ENCODE measurements at regions not wholly inside any gene's neighbourhood (a gene's known extent, or its start where the extent isn't known, plus 50 kb on each side); places are given as distances from the start of the nearest gene placed in this dataset.

GRCh38 chr4:45120163-45120562 is 393.8 kb upstream of the GNPDA2 start:
- TF ChIP-seq, protein P1, sequence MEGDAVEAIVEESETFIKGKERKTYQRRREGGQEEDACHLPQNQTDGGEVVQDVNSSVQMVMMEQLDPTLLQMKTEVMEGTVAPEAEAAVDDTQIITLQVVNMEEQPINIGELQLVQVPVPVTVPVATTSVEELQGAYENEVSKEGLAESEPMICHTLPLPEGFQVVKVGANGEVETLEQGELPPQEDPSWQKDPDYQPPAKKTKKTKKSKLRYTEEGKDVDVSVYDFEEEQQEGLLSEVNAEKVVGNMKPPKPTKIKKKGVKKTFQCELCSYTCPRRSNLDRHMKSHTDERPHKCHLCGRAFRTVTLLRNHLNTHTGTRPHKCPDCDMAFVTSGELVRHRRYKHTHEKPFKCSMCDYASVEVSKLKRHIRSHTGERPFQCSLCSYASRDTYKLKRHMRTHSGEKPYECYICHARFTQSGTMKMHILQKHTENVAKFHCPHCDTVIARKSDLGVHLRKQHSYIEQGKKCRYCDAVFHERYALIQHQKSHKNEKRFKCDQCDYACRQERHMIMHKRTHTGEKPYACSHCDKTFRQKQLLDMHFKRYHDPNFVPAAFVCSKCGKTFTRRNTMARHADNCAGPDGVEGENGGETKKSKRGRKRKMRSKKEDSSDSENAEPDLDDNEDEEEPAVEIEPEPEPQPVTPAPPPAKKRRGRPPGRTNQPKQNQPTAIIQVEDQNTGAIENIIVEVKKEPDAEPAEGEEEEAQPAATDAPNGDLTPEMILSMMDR (IDR thresholded peaks at IDR 0.05; ENCODE audit: insufficient read depth, low read length): no peak
- TF ChIP-seq GABPA (IDR thresholded peaks at IDR 0.05; ENCODE audit: low read depth) (no peak), REST (IDR thresholded peaks at IDR 0.05; ENCODE audit: insufficient replicate concordance, low read depth) (no peak), POLR2AphosphoS5 (IDR thresholded peaks at IDR 0.05; ENCODE audit: low read depth) (no peak), SPI1 (IDR thresholded peaks at IDR 0.05; ENCODE audit: borderline replicate concordance, low read depth) (no peak)
- DNase-seq (ENCODE audit: low read depth in 1 of 2, low spot score in 1 of 2): no peak
- no peak overlapping the region for H3K4me3 ChIP-seq (replicated peaks; ENCODE audit: insufficient read depth, low read length)
- H3K27ac ChIP-seq (replicated peaks): no peak overlapping the region
- H3K27me3 ChIP-seq (ENCODE audit: insufficient read depth, poor library complexity, severe bottlenecking): no peaks in the 10 kb centered on the region

DNA sequence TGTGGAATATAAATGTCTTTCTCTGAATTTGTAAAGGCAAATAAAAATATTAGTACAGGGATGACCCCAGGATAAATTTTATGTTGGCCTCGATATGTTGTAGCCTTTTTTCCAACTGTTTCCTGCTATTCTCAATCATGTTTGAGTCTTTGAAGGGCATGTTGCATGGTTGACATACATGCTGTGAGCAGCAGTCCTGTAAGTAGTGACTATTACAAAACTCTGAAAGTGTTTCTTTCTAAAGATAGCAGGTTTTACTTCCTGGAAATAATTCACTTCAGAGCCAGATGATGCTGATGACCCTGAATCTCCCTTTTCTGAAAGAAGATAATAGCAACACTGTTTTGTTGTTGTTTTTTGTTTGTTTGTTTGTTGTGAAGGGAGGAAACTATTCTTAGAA is 393.0 kb upstream of the GNPDA2 start:
- TF ChIP-seq, protein P1 (IDR thresholded peaks at IDR 0.05; ENCODE audit: insufficient read depth, low read length): no peak
- TF ChIP-seq GABPA (IDR thresholded peaks at IDR 0.05; ENCODE audit: low read depth): no peak
- no peak for TF ChIP-seq POLR2AphosphoS5 (IDR thresholded peaks at IDR 0.05; ENCODE audit: low read depth)
- TF ChIP-seq SPI1 (IDR thresholded peaks at IDR 0.05; ENCODE audit: borderline replicate concordance, low read depth): no peak
- no peak for TF ChIP-seq REST (IDR thresholded peaks at IDR 0.05; ENCODE audit: insufficient replicate concordance, low read depth)
- H3K27me3 ChIP-seq (ENCODE audit: insufficient read depth, poor library complexity, severe bottlenecking): no peaks in the 10 kb centered on the region
- no peak overlapping the region for H3K4me3 ChIP-seq (replicated peaks; ENCODE audit: insufficient read depth, low read length)
- no peak for DNase-seq (ENCODE audit: low read depth in 1 of 2, low spot score in 1 of 2)
- H3K27ac ChIP-seq (replicated peaks): no peak overlapping the region

DNA sequence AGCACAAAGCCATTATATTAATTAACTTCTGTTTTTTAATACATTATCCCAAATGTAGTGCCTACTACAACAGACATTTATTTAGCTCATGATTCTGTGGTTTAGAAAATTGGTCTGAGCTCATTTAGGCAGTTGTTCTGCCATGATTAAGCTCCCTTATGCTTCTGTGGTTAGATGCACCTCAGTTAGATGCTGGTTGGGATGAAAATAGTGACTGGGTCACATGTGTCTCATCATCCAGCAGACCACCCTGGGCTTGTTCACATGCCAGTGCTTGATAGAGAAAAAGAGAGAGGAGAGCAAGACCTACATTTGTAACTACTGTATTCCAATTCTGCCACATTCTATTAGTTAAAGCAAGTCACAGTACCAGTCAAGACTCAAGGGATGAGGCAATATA is 376.4 kb upstream of the GNPDA2 start:
- DNase-seq (ENCODE audit: low read depth in 1 of 2, low spot score in 1 of 2): no peak
- H3K27ac ChIP-seq (replicated peaks): no peak overlapping the region
- no peak overlapping the region for H3K4me3 ChIP-seq (replicated peaks; ENCODE audit: insufficient read depth, low read length)
- no peak for TF ChIP-seq POLR2AphosphoS5 (IDR thresholded peaks at IDR 0.05; ENCODE audit: low read depth)
- no peaks in the 10 kb centered on the region for H3K27me3 ChIP-seq (ENCODE audit: insufficient read depth, poor library complexity, severe bottlenecking)

GRCh38 chr4:45100956-45101818 is 374.8 kb upstream of the GNPDA2 start:
- DNase-seq (ENCODE audit: low read depth in 1 of 2, low spot score in 1 of 2): no peak
- H3K4me3 ChIP-seq (replicated peaks; ENCODE audit: insufficient read depth, low read length): no peak overlapping the region
- TF ChIP-seq GABPA (IDR thresholded peaks at IDR 0.05; ENCODE audit: low read depth): no peak
- TF ChIP-seq REST (IDR thresholded peaks at IDR 0.05; ENCODE audit: insufficient replicate concordance, low read depth): no peak
- TF ChIP-seq, protein P1 (IDR thresholded peaks at IDR 0.05; ENCODE audit: insufficient read depth, low read length): no peak
- TF ChIP-seq POLR2AphosphoS5 (IDR thresholded peaks at IDR 0.05; ENCODE audit: low read depth): no peak
- no peak overlapping the region for H3K27ac ChIP-seq (replicated peaks)
- no peaks in the 10 kb centered on the region for H3K27me3 ChIP-seq (ENCODE audit: insufficient read depth, poor library complexity, severe bottlenecking)
